GM12875 (cell line): ENCODE measurements at regions not wholly inside any gene's neighbourhood (a gene's known extent, or its start where the extent isn't known, plus 50 kb on each side); places are given as distances from the start of the nearest gene placed in this dataset.

Experiments
- H3K4me3 ChIP-seq: one replicate; pipeline ENCODE4 v1.5.1; 2011; ENCODE audit warnings: low read depth, low read length, control low read depth
- TF ChIP-seq, protein P1 (sequence below): IDR thresholded peaks from 2 replicates; pipeline ENCODE4 v1.5.1; 2011; ENCODE audit warnings: low read depth, mild to moderate bottlenecking, control low read depth, inconsistent platforms, low read length, moderate library complexity, borderline replicate concordance; ENCODE audit not compliant: insufficient read depth

DNA sequence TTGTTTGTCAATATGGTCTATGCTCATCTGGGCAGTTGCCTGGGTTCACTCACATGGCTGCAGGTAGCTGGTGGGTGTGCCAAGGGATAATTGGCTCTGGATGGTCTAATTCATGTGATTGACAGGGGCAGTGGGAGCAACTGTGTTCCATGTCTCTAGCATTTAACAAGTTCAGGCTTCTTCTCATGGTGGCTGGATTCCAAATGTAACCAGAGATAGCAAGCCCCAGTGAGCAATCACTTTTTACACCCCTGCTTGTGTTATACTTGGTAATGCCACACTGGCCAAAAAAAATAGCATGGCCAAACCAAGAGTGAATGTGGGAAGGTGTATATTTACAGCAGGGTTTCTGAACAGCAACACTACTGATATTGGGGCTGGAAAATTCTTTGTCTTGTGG, 89.6 kb upstream of the TNFSF11 start:
- no peak overlapping the region for H3K4me3 ChIP-seq
- TF ChIP-seq, protein P1, sequence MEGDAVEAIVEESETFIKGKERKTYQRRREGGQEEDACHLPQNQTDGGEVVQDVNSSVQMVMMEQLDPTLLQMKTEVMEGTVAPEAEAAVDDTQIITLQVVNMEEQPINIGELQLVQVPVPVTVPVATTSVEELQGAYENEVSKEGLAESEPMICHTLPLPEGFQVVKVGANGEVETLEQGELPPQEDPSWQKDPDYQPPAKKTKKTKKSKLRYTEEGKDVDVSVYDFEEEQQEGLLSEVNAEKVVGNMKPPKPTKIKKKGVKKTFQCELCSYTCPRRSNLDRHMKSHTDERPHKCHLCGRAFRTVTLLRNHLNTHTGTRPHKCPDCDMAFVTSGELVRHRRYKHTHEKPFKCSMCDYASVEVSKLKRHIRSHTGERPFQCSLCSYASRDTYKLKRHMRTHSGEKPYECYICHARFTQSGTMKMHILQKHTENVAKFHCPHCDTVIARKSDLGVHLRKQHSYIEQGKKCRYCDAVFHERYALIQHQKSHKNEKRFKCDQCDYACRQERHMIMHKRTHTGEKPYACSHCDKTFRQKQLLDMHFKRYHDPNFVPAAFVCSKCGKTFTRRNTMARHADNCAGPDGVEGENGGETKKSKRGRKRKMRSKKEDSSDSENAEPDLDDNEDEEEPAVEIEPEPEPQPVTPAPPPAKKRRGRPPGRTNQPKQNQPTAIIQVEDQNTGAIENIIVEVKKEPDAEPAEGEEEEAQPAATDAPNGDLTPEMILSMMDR, result no peak

DNA sequence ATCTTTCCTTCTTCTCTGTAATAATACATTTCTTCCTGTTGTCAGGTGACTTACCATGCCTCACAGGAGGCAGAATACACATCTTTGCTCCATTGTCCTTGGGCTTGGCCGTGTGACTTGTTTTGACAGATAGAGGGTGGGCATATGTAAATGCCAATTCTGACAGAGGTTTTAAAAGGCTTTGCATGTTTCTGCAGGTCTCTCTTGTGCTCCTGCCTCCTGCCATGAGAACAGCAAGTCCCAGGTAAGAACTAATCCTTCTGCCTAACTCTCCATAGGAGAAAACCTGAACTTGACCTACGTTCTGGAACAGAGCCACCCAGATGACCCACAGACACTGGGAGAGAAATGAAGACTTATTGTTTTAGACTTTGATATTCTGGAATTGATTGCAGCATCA, 88.7 kb upstream of the TNFSF11 start:
- no peak overlapping the region for H3K4me3 ChIP-seq
- TF ChIP-seq, protein P1, result no peak

DNA sequence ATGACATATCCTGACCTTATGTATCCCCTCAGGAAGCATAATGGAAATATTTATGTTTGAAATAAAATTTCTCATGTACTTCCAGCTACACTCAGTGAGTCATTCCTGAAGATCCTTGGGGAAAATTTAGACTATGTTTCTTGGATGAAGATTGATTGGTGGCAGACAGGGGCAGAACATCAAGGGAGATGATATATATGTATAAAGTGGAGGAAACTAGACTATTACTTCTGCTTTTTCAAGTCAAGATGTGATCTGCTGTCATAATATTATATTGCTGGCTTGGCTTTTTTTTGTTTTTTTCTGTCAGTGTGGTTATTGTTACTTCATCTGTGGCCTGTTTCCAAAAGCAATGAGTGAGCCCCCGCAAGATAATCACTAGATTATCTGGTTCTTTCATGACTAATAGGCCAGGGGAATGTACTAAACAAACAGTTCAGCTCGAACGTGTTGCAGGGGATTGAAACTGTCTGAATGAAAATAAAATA, 87.2 kb upstream of the TNFSF11 start:
- no peak overlapping the region for H3K4me3 ChIP-seq
- TF ChIP-seq, protein P1, result no peak

DNA sequence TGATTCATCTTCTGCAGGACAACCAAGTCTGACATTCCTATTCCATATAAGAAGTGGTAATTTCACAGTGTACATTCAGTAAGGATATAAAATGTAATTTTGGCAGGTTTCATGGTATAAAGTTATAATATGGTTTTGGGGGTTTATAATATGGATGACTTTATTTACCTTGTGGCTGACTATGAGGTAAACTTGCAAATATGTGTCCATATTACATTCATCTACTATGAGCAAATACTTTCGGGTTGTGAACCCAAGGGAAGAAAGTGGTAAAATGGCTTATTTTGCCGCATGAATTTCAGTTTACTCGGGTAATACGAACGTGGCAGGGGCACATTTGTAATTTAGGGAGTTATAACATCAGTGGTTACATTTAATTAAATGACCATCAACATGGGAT, 86.7 kb upstream of the TNFSF11 start:
- TF ChIP-seq, protein P1, result no peak
- no peak overlapping the region for H3K4me3 ChIP-seq

DNA sequence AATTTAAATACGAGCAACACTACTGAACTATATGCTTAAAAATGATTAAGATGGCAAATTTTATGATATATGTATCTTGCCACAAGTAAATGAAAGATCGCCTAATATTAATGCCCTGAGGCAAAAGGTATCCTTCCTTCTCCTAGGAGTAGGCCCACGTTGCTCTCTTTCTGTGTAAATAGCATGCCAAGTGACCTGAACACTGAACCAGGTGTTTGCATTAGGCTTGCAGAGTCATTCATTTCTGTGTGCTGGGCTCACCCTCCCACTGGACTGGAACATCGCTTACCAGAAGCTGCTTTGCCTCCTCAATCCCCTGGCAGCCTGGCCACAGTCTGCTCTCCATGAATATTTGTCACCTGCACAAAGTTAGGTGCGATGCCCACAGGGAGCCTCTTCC, 83.3 kb upstream of the TNFSF11 start:
- TF ChIP-seq, protein P1, result no peak
- no peak overlapping the region for H3K4me3 ChIP-seq

DNA sequence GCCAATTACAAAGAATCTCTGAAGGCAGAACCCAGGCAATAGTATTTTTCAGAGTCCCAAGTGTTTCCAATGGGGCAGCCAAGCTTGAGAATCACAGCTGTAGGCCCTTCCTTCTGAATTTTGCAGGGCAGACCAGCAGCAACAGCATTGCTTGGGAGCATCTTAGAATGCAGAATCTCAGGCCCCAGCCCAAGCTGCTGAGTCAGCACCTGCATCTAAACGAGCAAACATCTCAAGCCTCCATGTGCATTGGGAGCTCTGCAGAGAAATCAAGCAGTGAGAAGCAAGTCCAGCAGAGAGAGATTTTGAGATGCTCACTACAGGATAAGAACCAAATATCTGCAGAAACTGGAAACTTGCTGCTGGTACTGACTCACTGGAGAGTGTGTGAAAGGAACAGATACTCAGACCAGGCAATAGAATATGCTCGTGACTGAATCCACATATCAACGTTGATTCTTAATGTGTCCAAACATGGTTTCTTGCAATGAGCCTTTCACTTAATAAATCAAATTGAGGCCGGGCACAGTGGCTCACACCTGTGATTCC, 81.5 kb upstream of the TNFSF11 start:
- TF ChIP-seq, protein P1, result no peak
- no peak overlapping the region for H3K4me3 ChIP-seq

DNA sequence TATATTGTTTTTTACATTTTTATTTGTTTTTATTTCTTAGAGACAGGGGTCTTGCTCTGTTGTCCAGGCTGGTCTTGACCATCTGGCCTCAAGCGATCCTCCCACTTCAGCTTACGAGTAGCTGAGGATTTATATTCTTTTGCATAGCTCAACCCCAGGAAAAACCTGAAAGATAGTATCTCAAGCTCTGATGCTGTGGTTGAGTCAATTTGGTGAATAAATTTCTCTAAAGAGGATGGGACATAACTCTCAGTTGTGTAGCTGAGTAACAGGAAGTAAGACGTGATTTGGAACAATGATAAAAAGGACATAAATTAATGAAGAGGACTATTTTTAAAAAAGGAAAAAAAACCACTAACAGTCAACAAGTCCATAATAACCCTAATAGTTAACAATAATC, 79.8 kb upstream of the TNFSF11 start:
- H3K4me3 ChIP-seq, result no peak overlapping the region
- TF ChIP-seq, protein P1, result no peak
